Activated CD4-positive, alpha-beta T cell treated with anti-CD3 and anti-CD28 coated beads, Interleukin-2, amount 10 ng/mL, durations not matched to agents 24 days and 14 days (primary cell): ENCODE measurements at regions not wholly inside any gene's neighbourhood (a gene's known extent, or its start where the extent isn't known, plus 50 kb on each side); places are given as distances from the start of the nearest gene placed in this dataset.
A peak's percentile ranks its signal among the peaks of the same experiment; 100 is the strongest.
"Not testable (repeated sequence)": the region's sequence is repeated elsewhere in the genome, so short reads cannot be mapped to it uniquely, and the experiment has no call there.

ENCODE experiments used
- DNase-seq: peaks from one replicate; pipeline ENCODE4 v3.0.0; 2022
- H3K27ac Mint-ChIP-seq: one replicate; pipeline ENCODE4 v1.8.0; 2022; ENCODE audit warnings: mild to moderate bottlenecking, mixed read lengths
- H3K27me3 Mint-ChIP-seq: one replicate; pipeline ENCODE4 v1.8.0; 2022; ENCODE audit warnings: mixed read lengths
- H3K36me3 Mint-ChIP-seq: one replicate; pipeline ENCODE4 v1.8.0; 2022; ENCODE audit warnings: low read depth, mild to moderate bottlenecking, mixed read lengths
- H3K4me1 Mint-ChIP-seq: one replicate; pipeline ENCODE4 v1.8.0; 2021; ENCODE audit warnings: mixed read lengths
- H3K4me3 Mint-ChIP-seq: one replicate; pipeline ENCODE4 v1.8.0; 2022; ENCODE audit warnings: mild to moderate bottlenecking, moderate library complexity, mixed read lengths
- H3K9me3 Mint-ChIP-seq: one replicate; pipeline ENCODE4 v1.8.0; 2021; ENCODE audit warnings: mixed read lengths
- intact Hi-C: fragments of 100-400 bp; cut with micrococcal nuclease; formaldehyde crosslinking; loops from one replicate; pipeline ENCODE4 v1.15.1; 2023

- H3K9me3 Mint-ChIP-seq, H3K27me3 Mint-ChIP-seq, intact Hi-C loops, H3K4me3 Mint-ChIP-seq, H3K36me3 Mint-ChIP-seq, H3K27ac Mint-ChIP-seq, H3K4me1 Mint-ChIP-seq: not testable (repeated sequence)
- peak; percentile 47 for DNase-seq
These were observed 54.7 kb downstream of the PROP1 start for GRCh38 chr5:177941386-177941785.

GRCh38 chr5:177939246-177940171 is 56.5 kb downstream of the PROP1 start:
- peak overlapping the region; percentile 71 for H3K4me3 Mint-ChIP-seq
- intact Hi-C loops, H3K4me1 Mint-ChIP-seq, H3K36me3 Mint-ChIP-seq, H3K27ac Mint-ChIP-seq, DNase-seq, H3K27me3 Mint-ChIP-seq, H3K9me3 Mint-ChIP-seq: not testable (repeated sequence)

- H3K4me3 Mint-ChIP-seq, intact Hi-C loops, H3K27ac Mint-ChIP-seq, H3K9me3 Mint-ChIP-seq, H3K4me1 Mint-ChIP-seq, H3K36me3 Mint-ChIP-seq, DNase-seq, H3K27me3 Mint-ChIP-seq: not testable (repeated sequence)
These were observed 57.3 kb downstream of the PROP1 start for GRCh38 chr5:177938767-177939166.

- H3K27me3 Mint-ChIP-seq, H3K9me3 Mint-ChIP-seq, H3K4me1 Mint-ChIP-seq, DNase-seq, H3K27ac Mint-ChIP-seq, H3K36me3 Mint-ChIP-seq, intact Hi-C loops, H3K4me3 Mint-ChIP-seq: not testable (repeated sequence)
These were observed 61.8 kb downstream of the PROP1 start for GRCh38 chr5:177934233-177934632.

- DNase-seq, H3K9me3 Mint-ChIP-seq, H3K4me3 Mint-ChIP-seq, H3K27me3 Mint-ChIP-seq, intact Hi-C loops, H3K4me1 Mint-ChIP-seq, H3K36me3 Mint-ChIP-seq, H3K27ac Mint-ChIP-seq: not testable (repeated sequence)
These were observed 65.6 kb downstream of the PROP1 start for GRCh38 chr5:177930269-177931022.

GRCh38 chr5:177929618-177930017 is 66.4 kb downstream of the PROP1 start:
- H3K27me3 Mint-ChIP-seq, H3K27ac Mint-ChIP-seq, H3K4me3 Mint-ChIP-seq, DNase-seq, H3K36me3 Mint-ChIP-seq, H3K4me1 Mint-ChIP-seq, intact Hi-C loops, H3K9me3 Mint-ChIP-seq: not testable (repeated sequence)

- H3K9me3 Mint-ChIP-seq, H3K4me3 Mint-ChIP-seq, DNase-seq, intact Hi-C loops, H3K27ac Mint-ChIP-seq, H3K4me1 Mint-ChIP-seq, H3K27me3 Mint-ChIP-seq, H3K36me3 Mint-ChIP-seq: not testable (repeated sequence)
These were observed 68.5 kb downstream of the PROP1 start for GRCh38 chr5:177927500-177927899.

GRCh38 chr5:177924577-177924976 is 71.5 kb downstream of the PROP1 start:
- H3K27me3 Mint-ChIP-seq, intact Hi-C loops, H3K36me3 Mint-ChIP-seq, H3K4me3 Mint-ChIP-seq, H3K9me3 Mint-ChIP-seq, H3K4me1 Mint-ChIP-seq, DNase-seq, H3K27ac Mint-ChIP-seq: not testable (repeated sequence)

- intact Hi-C loops, H3K27me3 Mint-ChIP-seq: not testable (repeated sequence)
These were observed 72.2 kb downstream of the PROP1 start for GRCh38 chr5:177923837-177924236.

GRCh38 chr5:177923189-177923588 is 72.9 kb downstream of the PROP1 start:
- H3K27ac Mint-ChIP-seq, H3K36me3 Mint-ChIP-seq, H3K27me3 Mint-ChIP-seq, H3K9me3 Mint-ChIP-seq, H3K4me3 Mint-ChIP-seq, DNase-seq, intact Hi-C loops, H3K4me1 Mint-ChIP-seq: not testable (repeated sequence)

More at GRCh38 chr5:177923837-177924236, 72.2 kb downstream of the PROP1 start:
- not testable (repeated sequence) for DNase-seq, H3K9me3 Mint-ChIP-seq, H3K4me3 Mint-ChIP-seq, H3K36me3 Mint-ChIP-seq, H3K4me1 Mint-ChIP-seq, H3K27ac Mint-ChIP-seq

GRCh38 chr5:177909261-177909660 is 86.8 kb downstream of the PROP1 start:
- intact Hi-C loops, H3K27me3 Mint-ChIP-seq, H3K36me3 Mint-ChIP-seq, H3K9me3 Mint-ChIP-seq, H3K4me3 Mint-ChIP-seq, H3K4me1 Mint-ChIP-seq, DNase-seq, H3K27ac Mint-ChIP-seq: not testable (repeated sequence)

GRCh38 chr5:177902806-177903205 is 93.2 kb downstream of the PROP1 start:
- H3K9me3 Mint-ChIP-seq, H3K27me3 Mint-ChIP-seq, H3K4me3 Mint-ChIP-seq, H3K4me1 Mint-ChIP-seq, intact Hi-C loops, H3K36me3 Mint-ChIP-seq, H3K27ac Mint-ChIP-seq, DNase-seq: not testable (repeated sequence)

GRCh38 chr5:177900066-177900465 is 96.0 kb downstream of the PROP1 start:
- H3K27ac Mint-ChIP-seq = not testable (repeated sequence)

GRCh38 chr5:177894681-177895453 is 101.2 kb downstream of the PROP1 start:
- H3K4me1 Mint-ChIP-seq, DNase-seq, H3K27ac Mint-ChIP-seq, intact Hi-C loops, H3K27me3 Mint-ChIP-seq, H3K36me3 Mint-ChIP-seq, H3K9me3 Mint-ChIP-seq, H3K4me3 Mint-ChIP-seq: not testable (repeated sequence)

More at GRCh38 chr5:177900066-177900465, 96.0 kb downstream of the PROP1 start:
- intact Hi-C loops, H3K4me1 Mint-ChIP-seq, H3K27me3 Mint-ChIP-seq, H3K4me3 Mint-ChIP-seq, H3K36me3 Mint-ChIP-seq, DNase-seq, H3K9me3 Mint-ChIP-seq: not testable (repeated sequence)
